GM21381 (cell line): ENCODE measurements at regions not wholly inside any gene's neighbourhood (a gene's known extent, or its start where the extent isn't known, plus 50 kb on each side); places are given as distances from the start of the nearest gene placed in this dataset.
"Not testable (repeated sequence)": the region's sequence is repeated elsewhere in the genome, so short reads cannot be mapped to it uniquely, and the experiment has no call there.

Experiments used
- ATAC-seq: cut with Tn5 transposase; IDR thresholded peaks from one replicate; pipeline ENCODE4 v1.9.1; 2021; ENCODE audit warnings: mild to moderate bottlenecking, moderate library complexity; ENCODE audit not compliant: unreplicated experiment

- ATAC-seq = peak; percentile 30
Observed at GRCh38 chr4:184282251-184282713, 64.6 kb upstream of the ENPP6 start.

GRCh38 chr4:184281231-184282139 is 63.8 kb upstream of the ENPP6 start:
- ATAC-seq = no peak

- ATAC-seq = peak; percentile 36
Observed at GRCh38 chr4:184280591-184281071, 63.0 kb upstream of the ENPP6 start.

DNA sequence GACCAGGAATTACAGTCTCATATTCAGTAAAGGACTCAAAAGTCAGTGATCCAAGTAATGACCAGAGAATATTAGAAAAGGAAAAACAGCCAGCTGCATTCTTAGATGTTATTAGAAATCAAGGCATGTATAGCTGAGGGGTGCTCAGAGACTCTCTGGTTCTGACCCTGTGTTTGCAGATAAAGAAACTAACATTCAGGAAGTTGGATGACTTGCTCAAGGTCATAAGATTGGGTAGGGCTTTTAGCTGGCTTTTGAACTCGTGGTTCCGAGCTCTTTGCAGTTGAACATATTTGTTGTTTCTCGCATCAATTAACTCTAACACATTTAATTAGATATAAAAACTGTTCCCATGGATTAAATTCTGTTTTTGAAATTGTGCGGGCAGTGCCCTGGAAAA is 62.5 kb upstream of the ENPP6 start:
- ATAC-seq = no peak

DNA sequence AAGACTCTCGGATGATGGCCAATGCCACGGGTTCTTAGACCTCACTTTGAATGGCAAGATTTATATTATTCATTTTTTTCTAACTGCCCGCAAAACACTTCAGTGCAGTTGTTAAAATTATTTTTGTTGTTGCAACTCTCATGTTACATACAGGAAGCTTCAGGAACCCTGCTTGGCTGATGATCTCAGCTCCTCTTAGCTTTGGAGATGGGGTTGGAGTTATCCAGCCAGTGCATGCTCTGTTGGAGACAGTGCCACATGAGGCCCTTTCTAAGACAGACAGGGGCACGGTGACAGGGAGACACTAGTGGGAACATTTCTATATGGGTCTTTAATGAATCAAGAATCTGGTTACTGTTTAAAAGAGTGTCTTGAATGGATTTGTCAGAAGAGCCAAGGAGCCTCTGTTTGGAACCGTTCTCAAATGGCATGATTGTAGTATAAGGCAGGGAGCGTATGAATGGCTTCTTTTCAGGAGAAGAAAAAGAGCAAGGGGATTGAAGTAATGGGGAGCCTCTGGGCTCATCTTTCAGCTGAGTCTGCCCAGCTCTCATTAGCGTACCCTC is 61.9 kb upstream of the ENPP6 start:
- ATAC-seq = no peak

- not testable (repeated sequence) for ATAC-seq
Observed at GRCh38 chr4:184277769-184278168, 60.1 kb upstream of the ENPP6 start.

DNA sequence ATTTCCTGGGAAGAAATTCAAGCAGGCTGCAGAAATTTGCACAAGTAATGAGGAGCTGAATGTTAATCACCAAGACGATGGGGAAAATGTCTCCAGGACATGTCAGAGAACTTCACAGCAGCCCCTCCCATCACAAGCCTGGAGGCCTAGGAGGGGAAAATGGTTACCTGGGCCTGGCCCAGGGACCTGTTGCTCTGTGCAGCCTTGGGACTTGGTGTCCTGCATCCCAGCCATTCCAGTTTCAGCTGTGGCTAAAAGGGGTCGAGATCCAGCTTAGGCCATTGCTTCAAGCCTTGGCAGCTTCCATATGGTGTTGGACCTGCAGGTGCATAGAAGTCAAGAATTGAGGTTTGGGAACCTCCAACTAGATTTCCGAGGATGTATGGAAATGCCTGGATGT is 59.3 kb upstream of the ENPP6 start:
- ATAC-seq = not testable (repeated sequence)

GRCh38 chr4:184276346-184276745 is 58.7 kb upstream of the ENPP6 start:
- ATAC-seq = not testable (repeated sequence)

GRCh38 chr4:184275766-184276165 is 58.1 kb upstream of the ENPP6 start:
- no peak for ATAC-seq

- ATAC-seq = no peak
Observed at GRCh38 chr4:184274286-184274951, 56.7 kb upstream of the ENPP6 start.

GRCh38 chr4:184273166-184274147 is 55.8 kb upstream of the ENPP6 start:
- ATAC-seq = peak; percentile 54

- ATAC-seq = no peak
Observed at GRCh38 chr4:184270808-184271413, 53.2 kb upstream of the ENPP6 start.

- ATAC-seq = no peak
Observed at GRCh38 chr4:184269879-184270430, 52.3 kb upstream of the ENPP6 start.

DNA sequence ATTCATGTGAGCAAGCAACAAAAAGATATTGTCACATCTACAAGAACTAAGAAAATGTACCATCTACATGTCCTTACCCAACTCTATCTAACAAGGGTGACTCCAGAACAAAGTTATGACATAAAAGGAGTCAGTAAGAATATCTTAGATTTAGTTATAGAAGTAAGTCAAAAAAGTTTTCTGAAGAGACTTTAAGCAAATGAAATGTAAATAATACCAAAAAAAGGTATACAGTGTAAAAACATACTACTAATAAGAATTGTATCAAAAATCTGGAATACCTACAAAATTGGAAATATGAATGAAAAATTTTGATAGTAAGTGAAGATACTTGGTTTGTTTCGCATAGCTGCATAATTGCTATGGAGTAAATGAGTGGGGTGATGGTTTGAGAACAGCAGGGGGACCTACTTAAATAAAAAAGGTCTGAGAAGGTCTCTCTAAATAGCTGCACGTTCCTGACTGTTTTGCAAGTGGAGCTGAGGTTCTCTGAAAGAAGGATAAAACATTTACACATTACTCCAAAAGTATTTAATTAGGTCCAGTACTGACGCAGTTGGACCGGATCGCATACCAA is 51.0 kb upstream of the ENPP6 start:
- ATAC-seq = no peak

GRCh38 chr4:184267673-184268583 is 50.3 kb upstream of the ENPP6 start:
- ATAC-seq = peak; percentile 78
